IPS-18c (cell line): ENCODE measurements at regions not wholly inside any gene's neighbourhood (a gene's known extent, or its start where the extent isn't known, plus 50 kb on each side); places are given as distances from the start of the nearest gene placed in this dataset.
"Not testable (repeated sequence)": the region's sequence is repeated elsewhere in the genome, so short reads cannot be mapped to it uniquely, and the experiment has no call there.

Experiments
- H3K4me3 ChIP-seq: 2 replicates; pipeline ENCODE4 v1.7.0; 2013; ENCODE audit warnings: low read depth, mild to moderate bottlenecking, low read length, moderate library complexity; ENCODE audit not compliant: insufficient read depth
- H3K9me3 ChIP-seq: one replicate; pipeline ENCODE4 v1.6.1; 2013; ENCODE audit warnings: mild to moderate bottlenecking, low read length, moderate library complexity; ENCODE audit not compliant: control insufficient read depth, insufficient read depth

GRCh38 chr3:5898106-5898505 lies 710.6 kb downstream of the EDEM1 start:
- Histone ChIP-seq H3K9me3 (no peaks in the 10 kb centered on the region), H3K4me3 (no peak overlapping the region)

GRCh38 chr3:5899014-5899761 lies 711.7 kb downstream of the EDEM1 start:
- Histone ChIP-seq H3K4me3 (no peak overlapping the region), H3K9me3 (no peaks in the 10 kb centered on the region)

GRCh38 chr3:5917932-5918331 lies 730.4 kb downstream of the EDEM1 start:
- H3K4me3 ChIP-seq, result no peak overlapping the region
- no peaks in the 10 kb centered on the region for H3K9me3 ChIP-seq

DNA sequence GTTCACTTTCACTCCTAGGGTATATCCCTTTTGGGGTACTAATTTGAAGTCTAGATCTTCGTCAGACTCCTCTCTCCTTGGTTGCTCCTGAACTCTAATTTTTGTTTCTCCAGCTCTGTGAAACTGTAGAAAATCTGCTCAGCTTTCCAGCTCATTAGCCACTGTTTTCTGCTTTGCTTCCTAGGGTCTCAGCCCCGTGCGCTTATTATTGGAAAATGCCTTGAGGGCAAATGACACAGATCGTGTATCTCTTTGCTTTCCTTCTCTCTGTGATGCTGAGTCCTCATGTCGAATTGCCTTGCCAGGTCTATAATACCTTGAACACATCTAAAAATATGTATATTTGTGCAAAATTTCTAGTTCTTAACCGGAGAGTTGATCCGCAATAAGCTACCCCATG lies 731.1 kb downstream of the EDEM1 start:
- H3K4me3 ChIP-seq, result no peak overlapping the region
- H3K9me3 ChIP-seq, result no peaks in the 10 kb centered on the region

- no peak overlapping the region for H3K4me3 ChIP-seq
- H3K9me3 ChIP-seq, result no peaks in the 10 kb centered on the region
Measured at GRCh38 chr3:5929027-5929426, 741.5 kb downstream of the EDEM1 start.

DNA sequence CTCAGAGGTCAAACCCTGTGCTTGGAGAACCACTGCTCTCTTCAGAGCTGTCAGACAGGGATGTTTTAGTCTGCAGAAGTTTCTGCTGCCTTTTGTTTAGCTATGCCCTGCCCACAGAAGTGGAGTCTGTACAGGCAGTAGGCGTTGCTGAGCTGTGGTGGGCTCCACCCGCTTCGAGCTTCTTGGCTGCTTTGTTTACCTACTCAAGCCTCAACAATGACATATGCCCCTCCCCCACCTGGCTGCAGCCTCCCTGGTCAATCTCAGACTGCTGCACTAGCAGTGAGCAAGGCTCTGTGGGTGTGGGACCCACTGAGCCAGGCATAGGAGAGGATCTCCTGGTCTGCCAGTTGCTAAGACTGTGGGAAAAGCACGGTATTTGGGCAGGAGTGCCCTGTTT lies 756.6 kb downstream of the EDEM1 start:
- not testable (repeated sequence) for H3K4me3 ChIP-seq

GRCh38 chr3:5948084-5948483 lies 760.6 kb downstream of the EDEM1 start:
- Histone ChIP-seq H3K9me3 (no peaks in the 10 kb centered on the region), H3K4me3 (no peak overlapping the region)

More for the DNA sequence above, 756.6 kb downstream of the EDEM1 start:
- H3K9me3 ChIP-seq, result not testable (repeated sequence)

GRCh38 chr3:5951026-5951425 lies 763.5 kb downstream of the EDEM1 start:
- Histone ChIP-seq H3K9me3 (no peaks in the 10 kb centered on the region), H3K4me3 (no peak overlapping the region)

DNA sequence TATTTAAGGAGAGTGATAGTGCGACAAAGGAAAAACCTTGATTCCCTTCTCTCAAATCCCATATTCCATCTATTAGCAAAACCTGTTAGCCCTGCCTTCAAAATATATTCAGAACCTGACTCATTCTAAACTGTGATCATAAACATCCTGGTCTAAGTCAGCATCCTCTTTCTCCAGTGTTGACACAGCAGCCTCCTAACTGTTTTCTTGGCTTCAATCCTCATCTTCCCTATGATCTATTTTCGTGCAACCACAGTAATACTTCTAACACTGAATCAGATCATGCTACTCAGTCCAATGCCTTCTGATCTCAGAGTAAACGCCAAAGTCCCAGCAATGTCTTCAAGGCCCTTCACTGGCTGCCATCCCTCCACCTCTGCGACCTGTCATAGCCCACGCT lies 785.1 kb downstream of the EDEM1 start:
- Histone ChIP-seq H3K9me3 (no peaks in the 10 kb centered on the region), H3K4me3 (no peak overlapping the region)

DNA sequence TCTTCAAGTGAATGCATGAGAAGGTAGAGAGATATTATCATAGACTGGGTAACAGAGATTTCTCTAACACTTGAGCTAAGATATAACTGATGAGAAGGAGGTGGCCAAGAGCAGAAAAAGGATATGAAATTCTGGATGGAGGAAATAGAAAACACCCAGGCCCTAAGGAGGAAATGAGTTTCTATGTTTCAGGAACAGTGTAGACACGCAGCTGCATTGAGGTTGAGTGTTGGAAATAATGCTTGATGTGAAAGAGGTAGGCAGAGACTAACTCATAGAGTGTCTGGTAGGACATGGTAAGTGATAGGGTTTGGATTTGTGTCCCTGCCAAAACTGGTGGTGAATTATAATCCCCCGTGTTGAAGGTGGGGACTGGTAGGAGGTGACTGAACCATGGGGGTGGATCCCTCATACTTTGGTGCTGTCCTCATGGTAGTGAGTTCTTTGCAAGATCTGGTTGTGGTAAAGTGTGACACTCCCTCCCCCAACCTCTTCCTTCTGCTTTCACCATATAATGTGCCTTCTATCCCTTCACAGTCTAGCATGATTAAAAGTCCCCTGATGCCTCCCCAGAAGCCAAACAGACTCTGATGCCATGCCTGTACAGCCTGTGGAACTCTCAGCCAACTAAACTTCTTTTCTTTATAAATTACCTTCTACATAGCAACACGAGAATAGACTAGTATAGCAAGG lies 787.3 kb downstream of the EDEM1 start:
- no peak overlapping the region for H3K4me3 ChIP-seq
- peaks cover 2% of the 10 kb centered on the region for H3K9me3 ChIP-seq

DNA sequence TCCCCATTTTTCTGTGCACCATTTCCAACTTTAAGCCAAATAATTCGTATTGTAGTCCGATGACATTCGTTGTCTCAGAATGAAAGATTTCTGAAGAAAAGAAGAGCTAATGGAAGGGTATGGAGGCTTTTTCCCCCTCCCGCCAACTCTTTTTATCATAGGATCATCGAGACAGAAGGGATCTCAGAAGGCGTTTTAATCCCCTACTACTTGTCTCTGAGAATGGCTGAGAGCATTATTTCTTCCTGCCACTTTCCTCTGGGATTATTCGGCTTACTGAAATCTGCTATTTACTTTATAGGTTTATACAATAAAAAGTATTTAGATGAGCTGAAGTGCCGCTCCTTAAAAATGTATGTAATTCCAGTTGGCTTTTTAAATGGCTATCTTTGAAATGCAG lies 789.8 kb downstream of the EDEM1 start:
- H3K4me3 ChIP-seq, result no peak overlapping the region
- H3K9me3 ChIP-seq, result peaks cover 6% of the 10 kb centered on the region

GRCh38 chr3:5980475-5980874 lies 793.0 kb downstream of the EDEM1 start:
- Histone ChIP-seq H3K4me3 (no peak overlapping the region), H3K9me3 (peaks cover 6% of the 10 kb centered on the region)

GRCh38 chr3:5994651-5995050 lies 807.1 kb downstream of the EDEM1 start:
- Histone ChIP-seq H3K4me3 (no peak overlapping the region), H3K9me3 (no peaks in the 10 kb centered on the region)

DNA sequence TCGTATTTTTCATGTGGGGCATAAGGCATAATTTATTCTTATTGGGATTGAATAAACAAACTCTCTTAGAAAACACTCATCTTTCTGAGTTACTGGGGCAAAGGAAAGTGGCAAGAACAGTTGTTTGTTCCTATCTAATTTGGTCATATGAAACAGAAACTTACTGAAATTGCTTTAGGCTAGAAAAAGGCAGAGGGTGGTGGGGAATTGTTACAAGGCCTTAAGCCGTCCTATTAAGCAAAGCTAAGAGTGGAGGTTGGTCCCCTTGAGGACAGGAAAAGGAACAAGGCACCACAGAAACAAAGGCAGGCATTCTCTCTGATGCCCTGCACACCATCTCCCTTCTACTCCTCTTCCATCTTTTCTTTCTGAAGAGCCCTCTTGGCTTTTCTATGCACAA lies 830.9 kb downstream of the EDEM1 start:
- Histone ChIP-seq H3K9me3 (peaks cover 3% of the 10 kb centered on the region), H3K4me3 (no peak overlapping the region)

DNA sequence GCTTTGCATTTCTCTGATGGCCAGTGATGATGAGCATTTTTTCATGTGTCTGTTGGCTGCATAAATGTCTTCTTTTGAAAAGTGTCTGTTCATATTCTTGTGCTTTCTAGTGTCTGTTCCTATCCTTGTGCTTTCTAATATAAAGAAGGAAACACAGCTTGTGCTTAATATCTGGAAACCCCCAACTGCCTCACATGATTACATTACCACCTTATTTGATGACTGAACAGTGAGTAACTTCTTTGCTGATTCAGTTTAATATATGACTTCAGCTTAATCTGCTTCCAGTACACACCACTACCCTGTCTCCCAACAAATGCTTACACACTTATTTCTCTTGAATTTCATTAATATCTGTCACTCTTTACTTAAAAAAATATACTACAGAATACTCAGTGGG lies 835.1 kb downstream of the EDEM1 start:
- Histone ChIP-seq H3K9me3 (no peaks in the 10 kb centered on the region), H3K4me3 (no peak overlapping the region)

DNA sequence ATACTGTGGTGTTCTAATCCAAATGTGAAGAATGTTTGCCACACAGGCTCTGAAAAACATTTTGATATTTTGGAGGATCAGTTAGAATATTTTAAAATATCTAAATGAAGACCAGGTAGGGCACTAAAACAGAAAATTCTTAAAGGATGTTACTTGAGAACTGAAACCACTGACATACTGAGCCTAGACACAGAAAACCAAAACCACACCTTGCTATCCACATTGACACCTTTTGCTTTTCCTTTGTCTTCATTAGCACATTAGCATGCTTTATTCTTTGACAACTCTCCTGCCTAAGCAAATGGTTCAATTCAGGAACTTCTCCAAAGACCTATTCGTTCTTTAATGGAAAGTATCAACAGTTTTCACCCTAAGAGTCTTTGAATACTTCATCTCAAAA lies 835.9 kb upstream of the GRM7 start:
- no peak overlapping the region for H3K4me3 ChIP-seq
- no peaks in the 10 kb centered on the region for H3K9me3 ChIP-seq

DNA sequence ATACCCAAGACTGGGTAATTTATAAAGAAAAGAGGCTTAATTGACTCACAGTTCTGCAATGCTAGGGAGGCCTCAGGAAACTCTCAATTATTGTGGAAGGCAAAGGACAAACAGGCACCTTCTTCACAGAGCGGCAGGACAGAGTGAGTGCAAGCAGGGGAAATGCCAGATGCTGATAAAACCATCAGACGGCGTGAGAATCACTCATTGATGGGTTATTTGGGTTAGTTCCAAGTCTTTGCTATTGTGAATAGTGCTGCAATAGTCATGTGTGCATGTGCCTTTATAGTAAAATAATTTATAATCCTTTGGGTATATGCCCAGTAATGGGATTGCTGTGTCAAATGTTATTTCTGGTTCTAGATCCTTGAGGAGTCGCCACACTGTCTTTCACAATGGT lies 830.3 kb upstream of the GRM7 start:
- not testable (repeated sequence) for H3K4me3 ChIP-seq, H3K9me3 ChIP-seq

GRCh38 chr3:6035626-6036025 lies 825.3 kb upstream of the GRM7 start:
- Histone ChIP-seq H3K4me3 (no peak overlapping the region), H3K9me3 (no peaks in the 10 kb centered on the region)

- no peak overlapping the region for H3K4me3 ChIP-seq
Measured at GRCh38 chr3:6039971-6040370, 820.9 kb upstream of the GRM7 start.

More at GRCh38 chr3:6039971-6040370, 820.9 kb upstream of the GRM7 start:
- H3K9me3 ChIP-seq, result no peaks in the 10 kb centered on the region
